ENCODE measurements at regions not wholly inside any gene's neighbourhood (a gene's known extent, or its start where the extent isn't known, plus 50 kb on each side); places are given as distances from the start of the nearest gene placed in this dataset.

GRCh38 chr9:82593501-82593900 is 469.4 kb downstream of the RASEF start:
- TF ChIP-seq CTCF (conservative IDR thresholded peaks at IDR 0.05; ENCODE audit: low read depth, low read length) (no peak), EZH2 (IDR thresholded peaks at IDR 0.05; ENCODE audit: low read length, unreplicated experiment) (no peak)

Data from PC-3 (cell line).